PFSK-1 (cell line): ENCODE measurements at regions not wholly inside any gene's neighbourhood (a gene's known extent, or its start where the extent isn't known, plus 50 kb on each side); places are given as distances from the start of the nearest gene placed in this dataset.

Experiments used
- FOXP2 ChIP-seq: optimal IDR thresholded peaks from 2 replicates; pipeline ENCODE3; 2011; ENCODE audit warnings: borderline replicate concordance, control low read depth, inconsistent platforms; ENCODE audit not compliant: insufficient read depth; ENCODE audit errors: extremely low read length, extremely low read depth
- POLR2AphosphoS5 ChIP-seq: IDR thresholded peaks from 2 replicates; pipeline ENCODE4 v1.6.1; 2012; ENCODE audit warnings: low read depth, mild to moderate bottlenecking, control low read depth, low read length, moderate library complexity
- SIN3A ChIP-seq: IDR thresholded peaks from 2 replicates; pipeline ENCODE4 v1.6.1; 2012; ENCODE audit warnings: mild to moderate bottlenecking, low read length, moderate library complexity, borderline replicate concordance; ENCODE audit not compliant: insufficient read depth
- TAF1 ChIP-seq: IDR thresholded peaks from 2 replicates; pipeline ENCODE4 v1.6.1; 2012; ENCODE audit warnings: low read length, control low read depth, borderline replicate concordance; ENCODE audit not compliant: insufficient read depth
- TF ChIP-seq, protein P1 (sequence below), 2 experiments: IDR thresholded peaks; 2 replicates each; pipeline versions ENCODE4 v1.6.1 to v1.8.0; 2011 to 2012; ENCODE audit warnings: low read depth in 2 of 2, low read length in 2 of 2, control low read depth in 1 of 2, inconsistent platforms in 1 of 2, mild to moderate bottlenecking in 1 of 2, moderate library complexity in 1 of 2; ENCODE audit not compliant: insufficient read depth in 1 of 2

GRCh38 chr10:31253237-31253636, 65.8 kb upstream of the ZEB1 start:
- TF ChIP-seq TAF1 (no peak), FOXP2 (no peak), SIN3A (no peak), POLR2AphosphoS5 (no peak)
- TF ChIP-seq, protein P1, sequence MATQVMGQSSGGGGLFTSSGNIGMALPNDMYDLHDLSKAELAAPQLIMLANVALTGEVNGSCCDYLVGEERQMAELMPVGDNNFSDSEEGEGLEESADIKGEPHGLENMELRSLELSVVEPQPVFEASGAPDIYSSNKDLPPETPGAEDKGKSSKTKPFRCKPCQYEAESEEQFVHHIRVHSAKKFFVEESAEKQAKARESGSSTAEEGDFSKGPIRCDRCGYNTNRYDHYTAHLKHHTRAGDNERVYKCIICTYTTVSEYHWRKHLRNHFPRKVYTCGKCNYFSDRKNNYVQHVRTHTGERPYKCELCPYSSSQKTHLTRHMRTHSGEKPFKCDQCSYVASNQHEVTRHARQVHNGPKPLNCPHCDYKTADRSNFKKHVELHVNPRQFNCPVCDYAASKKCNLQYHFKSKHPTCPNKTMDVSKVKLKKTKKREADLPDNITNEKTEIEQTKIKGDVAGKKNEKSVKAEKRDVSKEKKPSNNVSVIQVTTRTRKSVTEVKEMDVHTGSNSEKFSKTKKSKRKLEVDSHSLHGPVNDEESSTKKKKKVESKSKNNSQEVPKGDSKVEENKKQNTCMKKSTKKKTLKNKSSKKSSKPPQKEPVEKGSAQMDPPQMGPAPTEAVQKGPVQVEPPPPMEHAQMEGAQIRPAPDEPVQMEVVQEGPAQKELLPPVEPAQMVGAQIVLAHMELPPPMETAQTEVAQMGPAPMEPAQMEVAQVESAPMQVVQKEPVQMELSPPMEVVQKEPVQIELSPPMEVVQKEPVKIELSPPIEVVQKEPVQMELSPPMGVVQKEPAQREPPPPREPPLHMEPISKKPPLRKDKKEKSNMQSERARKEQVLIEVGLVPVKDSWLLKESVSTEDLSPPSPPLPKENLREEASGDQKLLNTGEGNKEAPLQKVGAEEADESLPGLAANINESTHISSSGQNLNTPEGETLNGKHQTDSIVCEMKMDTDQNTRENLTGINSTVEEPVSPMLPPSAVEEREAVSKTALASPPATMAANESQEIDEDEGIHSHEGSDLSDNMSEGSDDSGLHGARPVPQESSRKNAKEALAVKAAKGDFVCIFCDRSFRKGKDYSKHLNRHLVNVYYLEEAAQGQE (IDR thresholded peaks at IDR 0.05; ENCODE audit: insufficient read depth in 1 of 2, low read depth in 2 of 2, low read length in 2 of 2) = no peak

GRCh38 chr10:31261511-31262311, 57.3 kb upstream of the ZEB1 start:
- TF ChIP-seq TAF1 (no peak), SIN3A (no peak), FOXP2 (no peak), POLR2AphosphoS5 (no peak)
- TF ChIP-seq, protein P1 (IDR thresholded peaks at IDR 0.05; ENCODE audit: insufficient read depth in 1 of 2, low read depth in 2 of 2, low read length in 2 of 2) = no peak

DNA sequence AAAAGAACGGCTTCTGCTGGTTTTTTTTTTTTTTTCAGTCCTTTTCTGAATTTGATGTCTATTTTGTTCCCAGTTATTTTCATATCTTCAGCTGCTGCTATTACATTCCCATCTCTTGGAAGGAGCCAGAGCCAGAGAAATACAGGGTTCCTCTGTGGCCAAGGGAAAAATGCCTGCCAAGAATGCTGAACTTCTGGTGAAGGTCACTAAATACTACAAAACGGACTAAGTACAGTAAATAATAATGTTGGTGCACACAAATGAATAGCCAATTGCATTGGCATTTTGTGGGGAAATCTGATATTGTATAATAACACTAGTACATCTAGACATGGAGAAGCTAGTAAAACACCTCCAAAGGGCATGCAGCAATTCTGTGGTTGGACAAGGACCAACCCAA, 56.3 kb upstream of the ZEB1 start:
- TF ChIP-seq TAF1 (no peak), POLR2AphosphoS5 (no peak), SIN3A (no peak), FOXP2 (no peak)
- TF ChIP-seq, protein P1 (IDR thresholded peaks at IDR 0.05; ENCODE audit: insufficient read depth in 1 of 2, low read depth in 2 of 2, low read length in 2 of 2) = no peak

- TF ChIP-seq SIN3A = no peak
- no peak for TF ChIP-seq TAF1
Observed at GRCh38 chr10:31263903-31264302, 55.1 kb upstream of the ZEB1 start.

- TF ChIP-seq, protein P1 (IDR thresholded peaks at IDR 0.05; ENCODE audit: insufficient read depth in 1 of 2, low read depth in 2 of 2, low read length in 2 of 2) = no peak
- no peak for TF ChIP-seq SIN3A
- no peak for TF ChIP-seq POLR2AphosphoS5
Observed at GRCh38 chr10:31268444-31269303, 50.3 kb upstream of the ZEB1 start.
